GM12865 (cell line): ENCODE measurements at regions not wholly inside any gene's neighbourhood (a gene's known extent, or its start where the extent isn't known, plus 50 kb on each side); places are given as distances from the start of the nearest gene placed in this dataset.
"Not testable (repeated sequence)": the region's sequence is repeated elsewhere in the genome, so short reads cannot be mapped to it uniquely, and the experiment has no call there.

Experiments used
- DNase-seq: peaks from one replicate; pipeline ENCODE4 v3.0.0; 2010; ENCODE audit warnings: low read depth
- H3K4me3 ChIP-seq: 2 replicates; pipeline ENCODE4 v1.5.1; 2011; ENCODE audit warnings: mild to moderate bottlenecking, low read depth, low read length, control low read depth
- TF ChIP-seq, protein P1 (sequence below): IDR thresholded peaks from 2 replicates; pipeline ENCODE4 v1.5.1; 2011; ENCODE audit warnings: low read length, control low read depth, low read depth, inconsistent platforms; ENCODE audit not compliant: insufficient read depth; ENCODE audit errors: missing control alignments

DNA sequence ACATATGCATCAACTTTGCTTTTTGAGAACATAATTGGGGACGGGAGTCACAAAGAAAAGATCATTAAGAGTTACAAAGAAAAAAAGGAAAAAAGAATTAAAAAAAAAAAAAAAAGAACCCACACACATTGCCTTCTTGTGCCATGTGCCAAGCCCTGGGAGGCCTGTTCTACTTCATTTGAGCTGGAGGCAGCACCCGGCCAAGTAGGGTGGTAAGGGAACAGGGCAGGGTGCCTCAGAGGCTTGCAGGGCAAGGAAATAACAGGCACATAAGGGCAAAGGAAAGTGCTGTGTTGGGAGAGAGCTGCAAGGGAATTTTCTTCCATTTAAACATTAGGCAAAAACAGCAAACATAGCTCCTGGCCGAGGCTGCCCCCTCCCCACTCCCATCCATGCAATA is 418.0 kb downstream of the TMEM182 start:
- no peak for DNase-seq
- TF ChIP-seq, protein P1, sequence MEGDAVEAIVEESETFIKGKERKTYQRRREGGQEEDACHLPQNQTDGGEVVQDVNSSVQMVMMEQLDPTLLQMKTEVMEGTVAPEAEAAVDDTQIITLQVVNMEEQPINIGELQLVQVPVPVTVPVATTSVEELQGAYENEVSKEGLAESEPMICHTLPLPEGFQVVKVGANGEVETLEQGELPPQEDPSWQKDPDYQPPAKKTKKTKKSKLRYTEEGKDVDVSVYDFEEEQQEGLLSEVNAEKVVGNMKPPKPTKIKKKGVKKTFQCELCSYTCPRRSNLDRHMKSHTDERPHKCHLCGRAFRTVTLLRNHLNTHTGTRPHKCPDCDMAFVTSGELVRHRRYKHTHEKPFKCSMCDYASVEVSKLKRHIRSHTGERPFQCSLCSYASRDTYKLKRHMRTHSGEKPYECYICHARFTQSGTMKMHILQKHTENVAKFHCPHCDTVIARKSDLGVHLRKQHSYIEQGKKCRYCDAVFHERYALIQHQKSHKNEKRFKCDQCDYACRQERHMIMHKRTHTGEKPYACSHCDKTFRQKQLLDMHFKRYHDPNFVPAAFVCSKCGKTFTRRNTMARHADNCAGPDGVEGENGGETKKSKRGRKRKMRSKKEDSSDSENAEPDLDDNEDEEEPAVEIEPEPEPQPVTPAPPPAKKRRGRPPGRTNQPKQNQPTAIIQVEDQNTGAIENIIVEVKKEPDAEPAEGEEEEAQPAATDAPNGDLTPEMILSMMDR = no peak
- no peak overlapping the region for H3K4me3 ChIP-seq

DNA sequence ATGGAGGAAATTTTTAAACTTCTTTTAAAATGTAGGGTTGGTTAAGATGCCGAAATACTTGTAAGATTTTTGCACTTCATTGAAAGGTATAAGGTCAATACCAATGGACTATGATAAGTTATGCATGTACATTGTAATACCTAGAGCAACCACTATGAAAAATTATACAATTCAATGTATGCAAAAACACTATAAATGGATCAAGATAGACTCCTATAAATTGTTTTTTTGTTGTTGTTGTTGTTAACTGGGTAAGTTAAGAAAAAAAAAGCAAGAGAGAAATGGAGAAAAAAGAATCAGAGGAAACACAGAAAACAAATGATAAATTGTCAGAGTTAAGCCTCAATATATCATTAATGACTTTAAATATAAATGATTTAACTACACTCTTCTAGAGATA is 421.2 kb downstream of the TMEM182 start:
- H3K4me3 ChIP-seq = no peak overlapping the region
- DNase-seq = no peak
- TF ChIP-seq, protein P1 = no peak

DNA sequence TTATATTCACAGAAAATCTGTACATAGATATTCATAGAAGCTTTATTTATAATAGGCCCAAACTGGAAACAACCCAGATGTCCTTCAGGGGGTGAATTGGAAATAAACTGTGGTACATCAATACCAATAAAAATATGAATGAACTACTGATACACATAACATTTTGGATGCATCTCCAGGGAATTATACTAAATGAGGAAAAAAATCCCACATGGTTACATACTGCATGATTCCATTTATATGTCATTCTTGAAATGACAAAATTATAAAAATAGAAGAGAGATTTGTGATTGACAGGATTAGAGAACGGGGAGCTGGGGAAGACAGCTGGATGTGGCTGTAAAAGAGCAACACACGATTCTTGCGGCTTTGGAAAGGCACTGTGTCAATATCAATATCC is 435.0 kb downstream of the TMEM182 start:
- TF ChIP-seq, protein P1 = no peak
- H3K4me3 ChIP-seq = no peak overlapping the region
- no peak for DNase-seq

DNA sequence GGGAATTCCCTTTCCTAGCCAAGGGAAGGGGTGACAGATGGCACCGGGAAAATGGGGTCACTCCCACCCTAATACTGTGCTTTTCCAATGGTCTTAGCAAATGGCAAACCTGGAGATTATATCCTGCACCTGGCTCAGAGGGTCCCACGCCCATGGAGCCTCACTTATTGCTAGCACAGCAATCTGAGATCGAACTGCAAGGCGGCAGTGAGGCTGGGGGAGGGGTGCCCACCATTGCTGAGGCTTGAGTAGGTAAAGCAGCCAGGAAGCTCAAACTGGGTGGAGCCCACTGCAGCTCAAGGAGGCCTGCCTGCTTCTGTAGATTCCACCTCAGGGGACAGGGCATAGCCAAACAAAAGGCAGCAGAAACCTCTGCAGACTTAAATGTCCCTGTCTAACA is 438.9 kb downstream of the TMEM182 start:
- H3K4me3 ChIP-seq, DNase-seq: not testable (repeated sequence)

DNA sequence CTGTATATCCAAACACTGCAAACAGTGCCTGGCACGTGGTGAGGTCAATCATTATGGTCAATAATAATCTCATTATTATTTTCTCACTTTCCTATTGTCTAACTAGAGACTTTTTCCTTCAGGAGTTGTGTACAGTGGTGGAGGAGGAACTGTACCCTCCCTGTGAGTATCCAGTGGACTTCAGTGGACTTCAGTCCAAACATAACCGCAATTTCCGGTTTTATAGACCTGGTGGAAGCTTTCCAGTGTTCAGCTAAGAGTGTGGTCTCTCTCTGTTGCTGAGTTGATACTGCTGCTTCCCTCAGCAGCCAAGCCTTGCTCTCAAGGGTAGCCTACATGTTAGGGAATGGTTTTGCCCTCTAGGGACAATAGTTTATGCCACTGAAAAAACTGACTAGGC is 447.1 kb downstream of the TMEM182 start:
- TF ChIP-seq, protein P1 = no peak
- H3K4me3 ChIP-seq = no peak overlapping the region
- DNase-seq = no peak

DNA sequence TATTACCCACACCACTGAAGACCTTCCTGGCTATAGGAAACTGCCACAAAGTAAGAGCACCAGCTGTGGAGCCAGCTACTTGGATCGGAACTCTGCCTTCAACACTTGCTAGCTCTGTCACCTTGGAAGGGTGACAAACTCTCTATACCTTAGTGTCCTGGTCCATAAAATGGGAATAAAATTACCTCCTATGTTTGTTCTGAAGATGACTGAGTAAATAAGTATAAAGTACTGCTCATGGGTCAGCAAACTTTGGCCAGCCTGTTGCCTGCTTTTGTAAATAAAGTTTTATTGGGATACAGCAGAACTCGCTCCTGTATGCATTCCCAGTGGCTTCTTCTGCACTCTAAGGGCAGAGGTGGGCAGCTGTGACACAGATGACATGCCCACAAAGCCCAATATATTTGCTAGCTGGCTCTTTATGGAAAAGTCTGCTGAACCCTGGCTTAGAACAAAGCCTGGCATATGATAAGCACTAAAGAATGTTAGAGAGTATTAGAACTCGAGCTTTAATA is 451.3 kb downstream of the TMEM182 start:
- TF ChIP-seq, protein P1 = no peak
- no peak for DNase-seq

DNA sequence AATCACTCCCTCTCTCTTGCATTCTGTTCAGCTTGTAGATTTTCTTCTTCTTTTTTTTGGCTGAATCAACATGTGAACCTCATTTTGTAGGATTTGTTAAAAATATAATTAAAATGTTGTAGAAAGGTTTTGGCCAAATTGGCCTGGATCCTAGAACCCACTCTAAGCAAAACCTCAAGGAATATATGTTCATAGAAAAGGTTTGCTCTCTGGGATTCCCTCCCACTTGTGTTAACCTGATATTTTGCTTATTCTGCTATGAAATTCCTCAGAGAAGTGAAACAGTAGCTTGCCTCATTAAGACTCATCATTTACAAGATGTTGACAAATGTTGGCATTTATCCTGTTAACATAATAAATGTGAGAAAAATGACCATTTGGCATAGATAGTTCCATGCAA is 456.7 kb downstream of the TMEM182 start:
- no peak for DNase-seq
- TF ChIP-seq, protein P1 = no peak
- H3K4me3 ChIP-seq = no peak overlapping the region

More for the DNA sequence above, 451.3 kb downstream of the TMEM182 start:
- H3K4me3 ChIP-seq = no peak overlapping the region

DNA sequence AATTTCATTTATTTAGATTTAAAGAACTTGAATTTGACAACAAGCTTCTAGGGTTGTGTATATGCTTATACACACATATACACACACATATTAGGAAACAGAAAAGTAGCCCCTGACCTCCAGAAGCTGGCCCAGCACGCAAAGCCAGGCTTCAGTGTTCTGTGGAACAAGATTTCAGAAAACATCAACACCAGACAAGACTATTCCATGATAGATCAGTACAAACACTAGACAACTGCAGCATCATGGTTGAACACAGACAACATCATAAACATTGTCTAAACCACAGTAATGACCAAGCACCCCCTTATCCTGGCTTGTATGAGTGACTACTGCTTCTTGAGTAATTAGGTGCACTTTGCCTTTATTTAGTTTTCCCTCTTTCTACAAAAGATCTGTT is 457.6 kb downstream of the TMEM182 start:
- DNase-seq = no peak
- TF ChIP-seq, protein P1 = no peak
- H3K4me3 ChIP-seq = no peak overlapping the region
